ENCODE measurements at regions not wholly inside any gene's neighbourhood (a gene's known extent, or its start where the extent isn't known, plus 50 kb on each side); places are given as distances from the start of the nearest gene placed in this dataset.

DNA sequence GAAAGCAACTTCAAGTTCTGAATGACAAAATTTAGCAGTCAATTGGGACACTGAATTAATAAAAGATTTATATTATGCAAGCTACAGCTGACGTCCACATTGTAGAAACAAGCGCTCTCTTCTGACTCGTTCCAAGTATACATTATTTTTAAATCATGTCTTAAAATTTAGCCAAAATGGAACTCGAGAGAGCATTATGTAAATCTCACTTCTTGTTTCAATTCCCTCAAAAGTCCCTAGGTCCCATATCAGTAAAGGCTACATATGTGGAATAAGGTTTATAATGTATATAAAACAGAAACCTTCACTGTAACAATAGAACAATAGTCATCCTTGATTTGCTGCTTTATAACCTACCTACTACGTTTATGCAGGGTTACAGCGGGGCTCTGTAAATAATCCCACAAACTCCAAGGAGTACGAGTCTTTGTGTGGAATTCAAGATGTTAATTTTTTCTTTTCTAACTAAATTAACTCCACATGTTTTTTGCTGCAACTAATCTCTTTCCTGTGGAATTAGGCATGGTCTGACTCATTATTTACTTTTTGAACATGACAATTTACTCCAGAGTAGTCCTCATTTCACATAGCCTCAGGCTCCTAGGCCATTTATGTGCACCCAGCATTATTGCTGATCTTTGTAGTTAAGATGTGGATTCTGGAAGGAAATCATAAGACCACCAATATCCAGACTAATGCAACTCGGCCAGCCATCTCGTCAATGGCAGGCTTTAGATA is 785.1 kb downstream of the LTN1 start:
- no peak overlapping the region for H3K4me3 ChIP-seq (ENCODE audit: low read depth in 2 of 2, low read length in 2 of 2)
- no peak overlapping the region for H3K27ac ChIP-seq (ENCODE audit: low read length)
- ATAC-seq, result no peak
- no TSS peak for BruUV-seq (replicated peaks)
- no peak for DNase-seq (ENCODE audit: low read depth, low spot score)
- intact Hi-C loops (cut with micrococcal nuclease; ENCODE audit: unreplicated experiment), result no loop called here
- CTCF ChIA-PET, result no interaction called here
- no peaks in the 10 kb centered on the region for H3K9me3 ChIP-seq (ENCODE audit: control insufficient read depth, insufficient read depth, low read depth, low read length)
- POLR2A ChIA-PET, result no interaction called here
- in situ Hi-C loops (cut with HindIII; ENCODE audit: low pct_unique_long_range_greater_than_20kb, low sequenced_read_pairs), result no loop called here
- H3K27me3 ChIP-seq (ENCODE audit: control insufficient read depth, insufficient read depth, low read length), result no peaks in the 10 kb centered on the region
- TF ChIP-seq SIN3A (IDR thresholded peaks at IDR 0.05; ENCODE audit: borderline replicate concordance, insufficient read depth, low read depth, low read length), result no peak
- no peak for TF ChIP-seq POLR2AphosphoS5 (IDR thresholded peaks at IDR 0.05; ENCODE audit: low read depth, low read length)
- TF ChIP-seq, protein P1, sequence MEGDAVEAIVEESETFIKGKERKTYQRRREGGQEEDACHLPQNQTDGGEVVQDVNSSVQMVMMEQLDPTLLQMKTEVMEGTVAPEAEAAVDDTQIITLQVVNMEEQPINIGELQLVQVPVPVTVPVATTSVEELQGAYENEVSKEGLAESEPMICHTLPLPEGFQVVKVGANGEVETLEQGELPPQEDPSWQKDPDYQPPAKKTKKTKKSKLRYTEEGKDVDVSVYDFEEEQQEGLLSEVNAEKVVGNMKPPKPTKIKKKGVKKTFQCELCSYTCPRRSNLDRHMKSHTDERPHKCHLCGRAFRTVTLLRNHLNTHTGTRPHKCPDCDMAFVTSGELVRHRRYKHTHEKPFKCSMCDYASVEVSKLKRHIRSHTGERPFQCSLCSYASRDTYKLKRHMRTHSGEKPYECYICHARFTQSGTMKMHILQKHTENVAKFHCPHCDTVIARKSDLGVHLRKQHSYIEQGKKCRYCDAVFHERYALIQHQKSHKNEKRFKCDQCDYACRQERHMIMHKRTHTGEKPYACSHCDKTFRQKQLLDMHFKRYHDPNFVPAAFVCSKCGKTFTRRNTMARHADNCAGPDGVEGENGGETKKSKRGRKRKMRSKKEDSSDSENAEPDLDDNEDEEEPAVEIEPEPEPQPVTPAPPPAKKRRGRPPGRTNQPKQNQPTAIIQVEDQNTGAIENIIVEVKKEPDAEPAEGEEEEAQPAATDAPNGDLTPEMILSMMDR (IDR thresholded peaks at IDR 0.05), result no peak
- TF ChIP-seq TCF7L2 (IDR thresholded peaks at IDR 0.05; ENCODE audit: low read depth, low read length), result no peak
- TF ChIP-seq REST (IDR thresholded peaks at IDR 0.05; ENCODE audit: insufficient read depth in 1 of 2, low read depth in 2 of 2, low read length in 1 of 2), result no peak
- H3K36me3 ChIP-seq (ENCODE audit: control insufficient read depth, insufficient read depth, low read length), result no peaks in the 10 kb centered on the region
- H3K4me1 ChIP-seq (ENCODE audit: control insufficient read depth, insufficient read depth, low read length), result no peaks in the 10 kb centered on the region

DNA sequence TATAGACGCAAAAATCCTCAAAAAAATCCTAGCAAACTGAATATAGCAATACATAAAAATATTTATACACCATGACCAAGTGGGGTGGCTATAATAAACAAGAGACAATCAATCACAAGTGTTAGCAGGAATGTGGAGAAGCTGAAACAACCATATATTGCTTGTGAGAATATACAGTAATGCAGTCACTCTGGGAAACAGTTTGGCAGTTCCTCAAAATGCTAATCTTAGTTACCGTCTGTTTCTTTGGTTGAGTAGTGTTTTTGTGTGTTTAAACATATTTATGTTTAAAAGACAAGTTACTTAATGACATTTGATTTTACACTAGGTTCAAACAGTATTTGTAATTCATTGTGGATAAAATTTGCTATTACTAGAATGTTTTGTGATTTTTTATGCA is 792.0 kb downstream of the LTN1 start:
- TF ChIP-seq POLR2AphosphoS5 (IDR thresholded peaks at IDR 0.05; ENCODE audit: low read depth, low read length) (no peak), TCF7L2 (IDR thresholded peaks at IDR 0.05; ENCODE audit: low read depth, low read length) (no peak), SIN3A (IDR thresholded peaks at IDR 0.05; ENCODE audit: borderline replicate concordance, insufficient read depth, low read depth, low read length) (no peak)
- TF ChIP-seq, protein P1 (IDR thresholded peaks at IDR 0.05), result no peak
- no peaks in the 10 kb centered on the region for H3K4me1 ChIP-seq (ENCODE audit: control insufficient read depth, insufficient read depth, low read length)
- H3K4me3 ChIP-seq (ENCODE audit: low read depth in 2 of 2, low read length in 2 of 2), result no peak overlapping the region
- no peaks in the 10 kb centered on the region for H3K27me3 ChIP-seq (ENCODE audit: control insufficient read depth, insufficient read depth, low read length)
- intact Hi-C loops (cut with micrococcal nuclease; ENCODE audit: unreplicated experiment) (no loop called here), in situ Hi-C loops (cut with HindIII; ENCODE audit: low pct_unique_long_range_greater_than_20kb, low sequenced_read_pairs) (no loop called here)
- ChIA-PET CTCF (no interaction called here), POLR2A (no interaction called here)
- DNase-seq (ENCODE audit: low read depth, low spot score), result no peak
- H3K27ac ChIP-seq (ENCODE audit: low read length), result no peak overlapping the region
- BruUV-seq (replicated peaks), result no TSS peak
- ATAC-seq, result no peak
- no peaks in the 10 kb centered on the region for H3K9me3 ChIP-seq (ENCODE audit: control insufficient read depth, insufficient read depth, low read depth, low read length)
- no peaks in the 10 kb centered on the region for H3K36me3 ChIP-seq (ENCODE audit: control insufficient read depth, insufficient read depth, low read length)
